SK-N-SH (cell line): ENCODE measurements at regions not wholly inside any gene's neighbourhood (a gene's known extent, or its start where the extent isn't known, plus 50 kb on each side); places are given as distances from the start of the nearest gene placed in this dataset.

Source experiments
- RAD21 ChIP-seq: IDR thresholded peaks from 2 replicates; pipeline ENCODE4 v1.6.1; 2012; ENCODE audit warnings: mild to moderate bottlenecking, low read length
- USF2 ChIP-seq: fragments of 150-350 bp; IDR thresholded peaks from 2 replicates; pipeline ENCODE4 v1.6.1; 2017; ENCODE audit warnings: antibody characterized with exemption, low read length, low read depth, borderline replicate concordance

- TF ChIP-seq USF2 = no peak
- TF ChIP-seq RAD21 = no peak
Observed at GRCh38 chr5:94045839-94046782, 304.7 kb upstream of the POU5F2 start.
